AG10803 (cell line): ENCODE measurements at regions not wholly inside any gene's neighbourhood (a gene's known extent, or its start where the extent isn't known, plus 50 kb on each side); places are given as distances from the start of the nearest gene placed in this dataset.

Experiments used
- DNase-seq: peaks from one replicate; pipeline ENCODE4 v3.0.0; 2010; ENCODE audit warnings: low read depth
- H3K4me3 ChIP-seq: 2 replicates; pipeline ENCODE4 v1.5.1; 2011; ENCODE audit warnings: mild to moderate bottlenecking, low read length, control low read depth
- CTCF ChIP-seq: conservative IDR thresholded peaks from 2 replicates; pipeline ENCODE4 v1.5.1; 2011; ENCODE audit warnings: mild to moderate bottlenecking, low read length, control low read depth, inconsistent platforms

DNA sequence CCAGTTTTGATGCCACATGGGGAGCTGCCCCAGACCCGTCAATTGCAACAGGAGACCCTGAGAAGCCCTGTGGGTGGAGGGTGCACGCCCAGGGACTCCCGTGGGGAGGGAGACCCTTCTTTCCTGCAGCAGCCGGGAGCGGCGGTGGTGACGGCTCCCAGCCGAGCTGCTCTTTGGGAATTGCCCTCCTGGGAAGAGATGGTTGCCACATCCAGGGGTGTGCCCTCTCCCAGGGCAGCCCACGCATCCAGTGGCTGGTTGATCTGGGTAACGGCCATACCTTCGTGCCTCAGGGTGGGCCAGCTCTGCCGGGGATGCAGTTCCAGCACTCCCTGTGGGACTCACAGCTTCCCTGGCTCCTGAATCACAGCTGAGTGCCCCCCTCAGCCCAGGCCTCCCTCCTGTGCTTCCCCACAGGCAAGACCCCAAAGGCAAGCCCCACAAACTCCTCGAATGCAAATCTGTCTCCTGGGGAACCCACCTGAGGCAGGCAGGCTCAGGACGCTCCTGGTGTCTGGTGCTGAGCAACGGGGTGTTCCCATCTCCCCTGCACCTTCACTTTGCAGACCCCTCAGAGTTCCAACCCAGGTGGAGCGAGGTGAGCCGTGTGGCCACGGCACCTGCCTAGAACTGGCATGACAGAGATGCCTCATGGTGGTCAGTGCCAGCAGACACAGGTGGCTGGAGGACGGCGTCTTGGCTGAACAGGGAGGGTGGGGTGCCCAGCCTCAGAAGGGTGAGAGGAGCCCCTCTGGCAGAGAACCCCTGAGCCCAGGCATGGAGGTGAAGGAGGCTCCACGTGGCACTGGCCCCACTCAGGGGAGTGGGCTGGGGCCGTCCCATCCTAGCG, 1027.4 kb downstream of the BRD1 start:
- no peak for DNase-seq
- no peak for TF ChIP-seq CTCF
- no peak overlapping the region for H3K4me3 ChIP-seq

- no peak for DNase-seq
- no peak overlapping the region for H3K4me3 ChIP-seq
- no peak for TF ChIP-seq CTCF
These were observed 1028.3 kb downstream of the BRD1 start for GRCh38 chr22:48799227-48799970.

GRCh38 chr22:48798281-48799226, 1029.1 kb downstream of the BRD1 start:
- DNase-seq: no peak
- H3K4me3 ChIP-seq: no peak overlapping the region
- TF ChIP-seq CTCF: no peak

DNA sequence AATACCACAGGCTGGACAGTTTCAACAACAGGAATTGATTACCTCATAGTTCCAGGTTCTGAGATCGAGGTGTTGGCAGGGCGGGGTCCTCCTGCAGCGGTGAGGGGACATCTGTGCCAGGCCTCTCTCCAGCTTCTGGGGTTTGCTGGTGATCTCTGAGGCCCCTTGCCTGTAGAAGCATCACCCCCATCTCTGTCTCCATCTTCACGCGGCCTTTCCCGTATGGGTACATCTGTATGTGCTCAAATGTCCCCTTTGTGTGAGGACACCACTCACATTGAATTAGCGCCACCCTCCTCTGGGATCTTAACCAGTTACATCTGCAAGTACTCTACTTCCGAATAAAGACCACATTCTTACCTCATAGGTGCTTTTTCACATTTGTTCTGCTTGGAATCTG, 1029.9 kb downstream of the BRD1 start:
- TF ChIP-seq CTCF: no peak
- no peak for DNase-seq
- H3K4me3 ChIP-seq: no peak overlapping the region

- no peak for TF ChIP-seq CTCF
- H3K4me3 ChIP-seq: no peak overlapping the region
- no peak for DNase-seq
These were observed 1031.2 kb downstream of the BRD1 start for GRCh38 chr22:48796310-48797015.

- DNase-seq: no peak
- no peak overlapping the region for H3K4me3 ChIP-seq
- TF ChIP-seq CTCF: no peak
These were observed 1032.0 kb downstream of the BRD1 start for GRCh38 chr22:48795664-48796063.
